GM12891 (cell line): ENCODE measurements at regions not wholly inside any gene's neighbourhood (a gene's known extent, or its start where the extent isn't known, plus 50 kb on each side); places are given as distances from the start of the nearest gene placed in this dataset.

Source experiments
- POLR2A ChIP-seq: IDR thresholded peaks from 2 replicates; pipeline ENCODE4 v1.6.1; 2011; ENCODE audit warnings: low read depth, low read length, control low read depth
- POLR2AphosphoS5 ChIP-seq: IDR thresholded peaks from 2 replicates; pipeline ENCODE4 v1.6.1; 2011; ENCODE audit warnings: low read depth, low read length, control low read depth
- TAF1 ChIP-seq: IDR thresholded peaks from 2 replicates; pipeline ENCODE4 v1.6.1; 2011; ENCODE audit warnings: low read depth, low read length, control low read depth

DNA sequence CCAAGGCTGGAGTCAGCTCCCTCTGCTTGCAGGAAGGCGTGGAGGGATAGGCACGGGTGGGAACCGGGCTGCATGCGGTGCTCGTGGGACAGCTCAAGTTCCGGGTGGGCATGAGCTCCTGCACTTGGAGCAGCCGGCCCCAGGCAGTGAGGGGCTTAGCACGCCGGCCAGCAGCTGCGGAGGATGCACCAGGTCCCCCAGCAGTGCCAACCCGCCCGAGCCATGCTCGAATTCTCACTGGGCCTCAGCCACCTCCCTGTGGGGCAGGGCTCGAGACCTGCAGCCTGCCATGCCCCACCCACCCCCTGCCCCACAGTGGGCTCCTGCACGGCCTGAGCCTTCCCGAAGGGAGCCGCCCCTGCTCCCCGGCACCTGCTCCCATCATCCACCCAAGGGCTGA lies 1501.8 kb downstream of the AACS start:
- TF ChIP-seq POLR2A (no peak), POLR2AphosphoS5 (no peak), TAF1 (no peak)
